GM23248 (cell line): ENCODE measurements at regions not wholly inside any gene's neighbourhood (a gene's known extent, or its start where the extent isn't known, plus 50 kb on each side); places are given as distances from the start of the nearest gene placed in this dataset.

Experiments
- EZH2 ChIP-seq: fragments of 200-600 bp; sonication (generic); IDR thresholded peaks from 2 replicates; pipeline ENCODE4 v1.6.1; 2018; ENCODE audit warnings: antibody characterized with exemption, mild to moderate bottlenecking; ENCODE audit not compliant: insufficient read depth, poor library complexity, severe bottlenecking
- EZH2phosphoT487 ChIP-seq: fragments of 200-600 bp; sonication (generic); IDR thresholded peaks from 2 replicates; pipeline ENCODE4 v1.6.1; 2018; ENCODE audit warnings: antibody characterized with exemption, moderate library complexity, mild to moderate bottlenecking, low read depth; ENCODE audit not compliant: insufficient read depth

- no peak for TF ChIP-seq EZH2phosphoT487
- no peak for TF ChIP-seq EZH2
Observed at GRCh38 chr5:41637424-41637823, 127.0 kb upstream of the PLCXD3 start.
